Body of pancreas (tissue), 4 donors: ENCODE measurements at regions not wholly inside any gene's neighbourhood (a gene's known extent, or its start where the extent isn't known, plus 50 kb on each side); places are given as distances from the start of the nearest gene placed in this dataset.

ENCODE experiments used
- CTCF ChIP-seq, 7 experiments: fragments of 450-650 bp in 4 of 7; fragments of 200-600 bp in 3 of 7; sonication (generic) in 3 of 7; IDR thresholded peaks; one replicate each; pipeline ENCODE4 v1.5.1; 2016 to 2019; ENCODE audit warnings: antibody characterized with exemption in 7 of 7
- POLR2A ChIP-seq, 3 donors: fragments of 450-650 bp; IDR thresholded peaks; one replicate each; pipeline ENCODE4 v1.6.1; 2016; ENCODE audit warnings: antibody characterized with exemption in 3 of 3, mild to moderate bottlenecking in 2 of 3

- no peak for TF ChIP-seq CTCF (IDR thresholded peaks at IDR 0.05)
- TF ChIP-seq POLR2A (IDR thresholded peaks at IDR 0.05) = no peak
Observed at GRCh38 chr9:118782790-118783463, 586.3 kb downstream of the BRINP1 start.
